ENCODE measurements at regions not wholly inside any gene's neighbourhood (a gene's known extent, or its start where the extent isn't known, plus 50 kb on each side); places are given as distances from the start of the nearest gene placed in this dataset.

DNA sequence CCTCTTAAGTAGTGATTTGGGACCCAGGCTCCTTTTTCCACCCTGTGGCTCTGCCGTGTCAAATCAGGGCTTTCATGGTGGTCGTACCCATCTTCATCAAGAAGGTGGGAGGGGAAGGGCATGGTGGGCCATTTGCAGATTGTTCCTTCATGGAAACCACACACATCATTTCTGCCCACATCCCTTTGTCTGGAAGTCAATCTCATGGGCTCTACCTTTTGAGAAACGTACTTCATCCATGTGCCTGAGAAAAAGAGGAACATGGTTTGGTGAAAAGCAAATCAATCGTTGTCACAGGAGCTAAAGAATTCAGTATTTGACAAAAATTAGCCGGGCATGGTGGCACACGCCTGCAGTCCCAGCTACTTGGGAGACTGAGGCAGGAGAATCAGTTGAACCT lies 233.4 kb downstream of the FOXO1 start:
- no peak overlapping the region for H3K4me3 Mint-ChIP-seq
- H3K27ac Mint-ChIP-seq = peak overlapping the region; percentile 89
- CTCF ChIA-PET = interaction anchor here (0.7 to 2.4 kb wide), 5 partner anchors 11 to 364 kb away, joined by 3 to 8 read pairs (median 4); no protein-coding TSS in a partner anchor
- POLR2A ChIA-PET = interaction anchor here (0.7 to 5.5 kb wide), 11 partner anchors 11 to 233 kb away, joined by 3 to 88 read pairs (median 7); partner anchors contain the start of gene FOXO1
- no peaks in the 10 kb centered on the region for H3K36me3 Mint-ChIP-seq (ENCODE audit: low read depth)
- intact Hi-C loops (cut with micrococcal nuclease) = loop anchor here (10.0 kb wide), 1 partner anchor 342 kb away; the partner anchor contains the start of gene MRPS31
- peaks cover 92% of the 10 kb centered on the region for H3K4me1 Mint-ChIP-seq
- no peak for TF ChIP-seq CTCF (IDR thresholded peaks at IDR 0.05)
- no peaks in the 10 kb centered on the region for H3K9me3 Mint-ChIP-seq
- no peaks in the 10 kb centered on the region for H3K27me3 Mint-ChIP-seq
- DNase-seq (no peak), ATAC-seq (ENCODE audit: low read depth) (no peak)

GRCh38 chr13:40433577-40433976 lies 232.9 kb downstream of the FOXO1 start:
- intact Hi-C loops (cut with micrococcal nuclease) = loop anchor here (10.0 kb wide), 1 partner anchor 341 kb away; the partner anchor contains the start of gene MRPS31
- Mint-ChIP-seq H3K27me3 (no peaks in the 10 kb centered on the region), H3K36me3 (ENCODE audit: low read depth) (no peaks in the 10 kb centered on the region), H3K4me1 (peaks cover 92% of the 10 kb centered on the region), H3K4me3 (peak overlapping the region; percentile 60), H3K9me3 (no peaks in the 10 kb centered on the region), H3K27ac (peak overlapping the region; percentile 89)
- ATAC-seq (ENCODE audit: low read depth) (peak; percentile 68), DNase-seq (no peak)
- TF ChIP-seq CTCF (IDR thresholded peaks at IDR 0.05) = no peak
- ChIA-PET CTCF (interaction anchor here (0.7 to 2.4 kb wide), 3 partner anchors 11 to 364 kb away, joined by 3 to 8 read pairs (median 4); no protein-coding TSS in a partner anchor), POLR2A (interaction anchor here (0.7 to 5.5 kb wide), 8 partner anchors 11 to 232 kb away, joined by 3 to 88 read pairs (median 6); partner anchors contain the start of gene FOXO1)

DNA sequence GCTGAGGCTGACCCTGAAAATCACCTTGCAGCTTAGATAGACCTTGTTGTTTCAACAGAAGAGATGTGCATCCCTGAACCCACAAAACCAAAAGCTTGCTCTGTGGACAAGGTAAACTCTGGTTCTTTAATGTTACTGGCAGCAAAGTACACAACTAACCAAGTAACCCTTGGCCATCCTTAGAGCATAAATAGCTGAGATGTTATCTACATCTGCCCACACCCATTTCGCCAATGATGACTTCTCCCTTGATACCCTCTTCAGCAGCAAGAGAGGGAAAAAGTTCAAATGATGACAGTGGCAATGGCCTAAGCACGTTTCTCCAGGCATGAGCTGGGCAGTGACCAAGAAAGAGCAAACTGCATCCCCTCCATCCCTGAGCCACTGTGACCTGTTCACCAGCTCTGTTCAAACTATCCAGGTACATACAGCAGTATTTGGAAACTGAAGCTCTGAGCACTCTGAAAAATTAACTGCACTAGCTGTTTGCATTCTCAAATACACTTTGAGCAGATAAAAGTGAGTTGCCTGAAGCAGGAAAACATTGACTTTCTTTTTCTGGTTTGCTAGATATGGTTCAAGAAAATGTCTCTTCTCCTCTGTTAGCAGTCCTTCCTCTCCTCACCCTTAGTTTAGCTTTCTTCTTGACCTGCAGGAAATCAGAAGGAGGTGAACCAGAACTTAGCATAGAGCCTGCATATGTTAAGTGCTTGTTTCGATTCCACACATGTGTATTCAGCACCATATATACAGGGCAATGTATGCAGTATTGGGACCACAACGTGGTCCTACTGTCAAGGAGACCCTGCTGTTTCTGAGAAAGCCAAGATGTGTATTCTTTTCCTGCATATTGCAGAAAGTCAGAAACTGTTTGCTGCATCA lies 231.7 kb downstream of the FOXO1 start:
- Mint-ChIP-seq H3K4me3 (peak overlapping the region; percentile 40), H3K9me3 (no peaks in the 10 kb centered on the region), H3K27ac (peak overlapping the region; percentile 89), H3K4me1 (peaks cover 92% of the 10 kb centered on the region), H3K27me3 (no peaks in the 10 kb centered on the region), H3K36me3 (ENCODE audit: low read depth) (no peaks in the 10 kb centered on the region)
- POLR2A ChIA-PET = interaction anchor here (0.8 to 5.5 kb wide), 5 partner anchors 10 to 231 kb away, joined by 3 to 88 read pairs (median 9); partner anchors contain the start of gene FOXO1
- DNase-seq (no peak), ATAC-seq (ENCODE audit: low read depth) (no peak)
- no peak for TF ChIP-seq CTCF (IDR thresholded peaks at IDR 0.05)
- intact Hi-C loops (cut with micrococcal nuclease) = loop anchor here (10.0 kb wide), 1 partner anchor 340 kb away; the partner anchor contains the start of gene MRPS31
- CTCF ChIA-PET = interaction anchor here (1.1 kb wide), 1 partner anchor 10 kb away, joined by 3 read pairs; no protein-coding TSS in a partner anchor

DNA sequence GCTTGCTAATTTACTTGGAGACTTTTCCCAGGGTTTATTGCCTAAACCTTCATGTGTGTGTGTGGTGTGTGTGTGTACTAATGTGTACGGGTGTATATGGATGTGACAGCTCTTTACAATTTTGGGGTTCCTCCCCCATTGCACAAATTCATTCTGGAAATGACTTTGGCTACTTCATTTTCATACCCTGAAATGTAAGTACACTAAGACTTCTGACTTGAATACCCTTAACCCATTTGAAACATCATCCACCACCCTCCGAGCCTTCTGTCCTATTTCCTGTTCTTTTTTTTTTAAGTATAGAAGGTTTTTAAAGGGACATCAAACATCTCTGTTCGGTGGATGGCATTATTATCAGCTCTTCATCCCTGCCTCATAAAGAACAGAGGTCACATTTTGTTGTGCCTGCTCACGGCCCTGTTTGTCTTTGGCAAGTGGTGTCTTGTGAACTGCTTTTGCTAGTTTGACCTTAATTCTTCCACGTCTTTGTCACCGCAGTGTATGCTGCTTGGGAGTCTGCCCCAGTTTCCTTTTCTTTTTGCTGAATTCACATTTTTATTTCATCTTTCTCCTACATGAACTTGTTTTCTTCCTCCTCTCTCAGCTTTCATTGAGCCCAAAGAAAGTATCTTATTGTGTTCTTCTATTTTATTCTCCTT lies 228.3 kb downstream of the FOXO1 start:
- H3K9me3 Mint-ChIP-seq = no peaks in the 10 kb centered on the region
- peak overlapping the region; percentile 81 for H3K27ac Mint-ChIP-seq
- ATAC-seq (ENCODE audit: low read depth) (no peak), DNase-seq (no peak)
- H3K27me3 Mint-ChIP-seq = no peaks in the 10 kb centered on the region
- no peaks in the 10 kb centered on the region for H3K36me3 Mint-ChIP-seq (ENCODE audit: low read depth)
- TF ChIP-seq CTCF (IDR thresholded peaks at IDR 0.05) = no peak
- ChIA-PET POLR2A (interaction anchor here (1.4 kb wide), 1 partner anchor 227 kb away, joined by 8 read pairs; no protein-coding TSS in a partner anchor), CTCF (interaction anchor here (1.5 kb wide), 1 partner anchor 230 kb away, joined by 6 read pairs; no protein-coding TSS in a partner anchor)
- peak overlapping the region; percentile 39 for H3K4me3 Mint-ChIP-seq
- intact Hi-C loops (cut with micrococcal nuclease) = loop anchor here (10.0 kb wide), 1 partner anchor 337 kb away; the partner anchor contains the start of gene MRPS31
- H3K4me1 Mint-ChIP-seq = peaks cover 83% of the 10 kb centered on the region
